Activated T-cell treated with anti-CD3 and anti-CD28 coated beads, Interleukin-2, amount 50 U/mL, for 4 hours (primary cell): ENCODE measurements at regions not wholly inside any gene's neighbourhood (a gene's known extent, or its start where the extent isn't known, plus 50 kb on each side); places are given as distances from the start of the nearest gene placed in this dataset.
"Not testable (repeated sequence)": the region's sequence is repeated elsewhere in the genome, so short reads cannot be mapped to it uniquely, and the experiment has no call there.

Source experiments
- ATAC-seq, 2 donors: fragments of 200-7000 bp; cut with Tn5 transposase; one replicate each; pipeline ENCODE4 v1.10.0; 2021
- DNase-seq: peaks from one replicate; pipeline ENCODE4 v3.0.0-alpha.2; 2020
- H3K27me3 Mint-ChIP-seq: one replicate; pipeline ENCODE4 v1.8.0; 2021; ENCODE audit warnings: low read depth, mixed read lengths
- H3K36me3 Mint-ChIP-seq: one replicate; pipeline ENCODE4 v1.8.0; 2022; ENCODE audit warnings: mixed read lengths; ENCODE audit not compliant: insufficient read depth
- H3K4me1 Mint-ChIP-seq: one replicate; pipeline ENCODE4 v1.8.0; 2021; ENCODE audit warnings: low read depth, mixed read lengths
- H3K4me3 Mint-ChIP-seq: one replicate; pipeline ENCODE4 v1.8.0; 2021; ENCODE audit warnings: mild to moderate bottlenecking, moderate library complexity, mixed read lengths
- H3K9me3 Mint-ChIP-seq: one replicate; pipeline ENCODE4 v1.8.0; 2021; ENCODE audit warnings: mixed read lengths

DNA sequence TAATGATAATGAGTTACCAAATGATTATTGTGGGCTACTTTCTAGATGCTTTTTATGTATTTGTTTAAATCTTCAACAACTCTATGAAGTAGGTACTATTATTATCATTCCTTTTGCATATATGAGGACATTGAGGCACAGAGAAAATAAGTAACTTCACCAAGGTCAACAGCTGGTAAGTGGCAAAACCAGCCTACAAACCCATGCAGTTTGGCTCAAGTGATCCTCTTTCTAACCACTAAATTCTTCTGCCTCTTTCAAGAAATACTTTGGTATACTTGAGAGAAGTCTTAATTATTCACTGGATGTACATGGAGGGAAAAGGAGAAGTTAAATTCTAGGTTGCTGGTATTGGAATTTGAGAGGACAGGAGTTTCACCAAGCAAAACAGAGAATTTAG is 495.2 kb upstream of the CADM1 start:
- no peaks in the 10 kb centered on the region for H3K9me3 Mint-ChIP-seq
- DNase-seq: no peak
- no peak for ATAC-seq
- no peaks in the 10 kb centered on the region for H3K4me1 Mint-ChIP-seq
- no peak overlapping the region for H3K4me3 Mint-ChIP-seq
- no peaks in the 10 kb centered on the region for H3K36me3 Mint-ChIP-seq
- H3K27me3 Mint-ChIP-seq: peaks cover 4% of the 10 kb centered on the region

DNA sequence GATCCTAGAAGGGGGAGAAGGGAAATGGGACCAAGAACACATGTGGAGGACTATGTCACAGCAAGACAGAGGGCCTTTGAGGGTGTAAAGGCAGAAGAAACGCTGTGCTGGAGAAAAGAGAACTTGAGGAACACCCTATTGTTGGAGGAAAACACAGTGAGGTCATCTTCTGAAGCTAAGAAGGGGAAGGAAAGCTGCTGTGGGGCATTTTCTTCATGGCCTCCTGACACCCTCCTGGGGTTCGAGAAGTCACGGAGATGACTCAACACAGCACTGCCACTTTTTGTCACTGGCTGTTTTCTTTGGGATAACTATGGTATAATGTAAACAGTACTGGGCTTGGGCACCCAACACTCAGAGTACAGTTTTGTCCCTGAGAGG is 492.6 kb upstream of the CADM1 start:
- Mint-ChIP-seq H3K4me3 (no peak overlapping the region), H3K27me3 (peaks cover 2% of the 10 kb centered on the region)
- no peak for DNase-seq

DNA sequence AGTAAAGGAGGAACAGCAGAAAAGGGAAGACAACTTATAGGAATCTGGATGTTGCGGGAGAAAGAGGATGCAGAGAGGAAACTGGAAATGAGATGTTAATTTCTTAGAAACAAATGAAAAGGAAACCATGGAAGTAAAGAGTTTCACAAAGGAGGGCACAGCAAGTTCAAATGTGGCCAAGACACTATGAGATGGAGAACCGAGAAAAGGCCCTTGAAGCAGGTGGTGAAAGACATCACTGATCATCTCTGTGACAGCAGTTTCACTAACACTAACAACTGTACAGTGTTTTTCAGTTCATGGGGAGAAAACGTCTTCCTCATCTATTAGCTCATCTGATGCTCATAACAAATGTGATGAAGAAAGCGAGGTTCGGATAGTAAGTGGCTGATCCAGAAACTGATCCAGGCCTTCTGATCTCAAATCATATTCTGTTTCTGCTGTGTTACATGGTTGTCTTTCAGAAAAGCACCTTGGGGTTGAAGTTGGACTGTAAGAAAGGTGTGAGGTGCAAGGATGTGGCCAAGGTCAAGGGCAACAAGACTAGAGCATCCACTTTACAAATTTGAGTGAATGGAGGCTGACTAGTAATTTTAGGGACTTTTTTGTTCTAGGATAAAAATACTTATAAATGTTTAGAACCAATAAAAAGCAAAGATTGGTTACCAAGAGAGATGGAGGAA is 492.1 kb upstream of the CADM1 start:
- H3K4me3 Mint-ChIP-seq: no peak overlapping the region
- no peaks in the 10 kb centered on the region for H3K4me1 Mint-ChIP-seq
- ATAC-seq (no peak), DNase-seq (no peak)
- no peaks in the 10 kb centered on the region for H3K36me3 Mint-ChIP-seq
- H3K9me3 Mint-ChIP-seq: peaks cover 3% of the 10 kb centered on the region
- H3K27me3 Mint-ChIP-seq: peaks cover 4% of the 10 kb centered on the region

More for the DNA sequence above, 492.6 kb upstream of the CADM1 start:
- H3K36me3 Mint-ChIP-seq: no peaks in the 10 kb centered on the region
- H3K4me1 Mint-ChIP-seq: no peaks in the 10 kb centered on the region
- no peak for ATAC-seq
- H3K9me3 Mint-ChIP-seq: peaks cover under 1% of the 10 kb centered on the region

DNA sequence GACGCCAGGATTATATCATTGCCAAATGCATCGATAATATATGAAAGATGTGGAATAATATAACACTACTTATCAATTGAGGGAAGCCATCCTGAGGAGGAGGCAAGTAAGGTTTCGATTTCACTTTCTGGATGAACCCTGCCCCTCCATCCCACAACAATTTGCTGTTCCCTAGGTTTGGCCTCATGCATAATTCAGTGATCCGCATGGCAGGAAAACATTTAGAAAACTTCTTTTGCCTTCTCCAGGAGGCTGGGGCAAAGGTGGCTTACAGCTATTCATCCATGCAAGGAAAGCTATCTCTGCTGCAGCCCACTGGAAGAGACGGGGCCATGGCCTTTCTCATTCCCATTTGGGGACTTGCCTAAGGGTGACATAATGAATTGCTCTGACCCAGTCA is 489.4 kb upstream of the CADM1 start:
- no peak overlapping the region for H3K4me3 Mint-ChIP-seq
- DNase-seq: no peak
- H3K36me3 Mint-ChIP-seq: no peaks in the 10 kb centered on the region
- H3K27me3 Mint-ChIP-seq: peaks cover 2% of the 10 kb centered on the region
- no peaks in the 10 kb centered on the region for H3K4me1 Mint-ChIP-seq
- no peak for ATAC-seq
- peaks cover 3% of the 10 kb centered on the region for H3K9me3 Mint-ChIP-seq

DNA sequence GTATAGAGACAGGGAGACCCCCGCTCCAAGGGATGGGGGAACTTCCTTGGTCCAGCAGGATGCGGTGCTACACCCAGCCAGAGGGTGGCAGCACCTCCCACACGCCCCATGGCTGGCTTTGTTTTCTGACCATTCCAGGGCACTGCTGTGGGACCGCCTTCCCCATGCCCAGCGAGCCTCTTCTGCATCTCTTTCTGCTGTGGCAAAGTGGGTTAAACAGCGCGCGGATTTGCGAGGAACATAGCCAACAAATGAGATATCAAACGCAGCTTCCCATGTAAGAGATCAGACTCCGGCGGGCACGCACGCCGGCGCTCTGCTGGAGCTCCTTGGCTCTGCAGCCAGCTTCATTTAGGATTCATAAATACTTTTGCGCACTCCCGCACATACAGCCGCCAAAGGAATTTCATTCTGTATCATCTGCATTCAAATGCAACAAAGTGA is 485.8 kb upstream of the CADM1 start:
- Mint-ChIP-seq H3K36me3 (no peaks in the 10 kb centered on the region), H3K4me3 (no peak overlapping the region), H3K4me1 (no peaks in the 10 kb centered on the region), H3K9me3 (peaks cover 3% of the 10 kb centered on the region), H3K27me3 (peaks cover 5% of the 10 kb centered on the region)
- ATAC-seq (no peak), DNase-seq (no peak)

DNA sequence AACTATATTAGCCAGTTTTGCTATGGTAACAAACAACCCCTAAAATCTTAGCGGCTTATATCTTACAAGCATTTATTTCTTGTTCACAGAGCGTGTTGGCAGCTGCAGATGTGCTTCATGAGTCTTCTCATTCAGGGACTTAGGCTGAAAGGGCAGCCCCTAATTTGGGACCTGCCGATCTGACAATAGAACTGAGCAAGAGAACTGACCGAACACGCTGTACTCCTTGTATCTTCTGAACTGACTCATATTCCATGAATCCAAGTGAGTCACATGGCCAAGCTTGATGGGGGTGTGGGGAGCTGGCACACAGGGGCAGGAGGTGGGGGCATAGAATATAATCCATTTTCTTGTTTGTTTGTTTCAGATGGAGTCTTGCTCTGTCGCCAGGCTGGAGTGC is 481.7 kb upstream of the CADM1 start:
- H3K4me3 Mint-ChIP-seq: no peak overlapping the region
- H3K36me3 Mint-ChIP-seq: no peaks in the 10 kb centered on the region
- ATAC-seq: no peak

DNA sequence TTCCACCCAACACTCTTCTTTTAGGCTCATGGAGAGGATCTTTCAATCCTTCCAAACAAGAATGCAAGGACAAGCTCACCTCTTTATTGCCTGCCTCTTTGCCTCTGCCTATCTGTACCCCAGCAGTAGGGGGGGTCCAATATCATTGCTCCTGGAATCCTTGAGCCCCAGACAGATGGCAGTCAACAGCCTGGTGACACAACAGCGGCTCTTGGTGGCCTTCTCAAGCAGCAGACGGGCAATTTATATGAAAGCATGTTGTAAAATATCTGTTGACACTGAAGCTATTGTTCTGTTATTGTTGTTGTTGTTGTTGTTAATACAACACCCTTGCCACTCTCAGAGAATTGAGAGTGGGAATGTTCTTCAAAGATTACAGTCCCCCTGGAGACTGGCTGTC is 480.0 kb upstream of the CADM1 start:
- Mint-ChIP-seq H3K27me3 (peaks cover 4% of the 10 kb centered on the region), H3K9me3 (no peaks in the 10 kb centered on the region), H3K4me1 (no peaks in the 10 kb centered on the region), H3K36me3 (no peaks in the 10 kb centered on the region), H3K4me3 (no peak overlapping the region)
- ATAC-seq: no peak
- no peak for DNase-seq

More for the DNA sequence above, 481.7 kb upstream of the CADM1 start:
- peaks cover 4% of the 10 kb centered on the region for H3K27me3 Mint-ChIP-seq
- H3K9me3 Mint-ChIP-seq: no peaks in the 10 kb centered on the region
- no peak for DNase-seq
- H3K4me1 Mint-ChIP-seq: no peaks in the 10 kb centered on the region

DNA sequence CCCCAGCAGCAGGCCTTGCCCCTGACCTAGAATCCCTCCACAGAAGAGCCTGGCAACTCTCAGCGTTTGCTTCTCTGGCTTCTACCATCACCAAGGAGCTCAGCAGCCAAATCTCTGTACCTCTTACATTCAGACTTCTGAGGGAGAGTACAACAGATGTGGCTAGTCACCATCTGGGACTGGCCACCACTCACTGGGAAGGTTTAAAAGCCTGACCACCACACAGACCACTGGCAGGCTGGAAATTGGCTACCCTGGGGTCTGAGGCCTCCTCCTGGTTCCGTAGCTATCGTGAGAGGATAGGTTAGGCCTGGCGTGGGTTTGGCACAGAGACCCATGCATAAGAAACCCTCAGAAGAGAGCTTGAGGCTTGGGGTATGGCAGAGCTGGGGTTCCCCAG is 478.5 kb upstream of the CADM1 start:
- H3K4me1 Mint-ChIP-seq: no peaks in the 10 kb centered on the region
- no peaks in the 10 kb centered on the region for H3K9me3 Mint-ChIP-seq
- peaks cover 4% of the 10 kb centered on the region for H3K27me3 Mint-ChIP-seq
- H3K4me3 Mint-ChIP-seq: no peak overlapping the region
- no peaks in the 10 kb centered on the region for H3K36me3 Mint-ChIP-seq
- ATAC-seq: no peak
- no peak for DNase-seq

DNA sequence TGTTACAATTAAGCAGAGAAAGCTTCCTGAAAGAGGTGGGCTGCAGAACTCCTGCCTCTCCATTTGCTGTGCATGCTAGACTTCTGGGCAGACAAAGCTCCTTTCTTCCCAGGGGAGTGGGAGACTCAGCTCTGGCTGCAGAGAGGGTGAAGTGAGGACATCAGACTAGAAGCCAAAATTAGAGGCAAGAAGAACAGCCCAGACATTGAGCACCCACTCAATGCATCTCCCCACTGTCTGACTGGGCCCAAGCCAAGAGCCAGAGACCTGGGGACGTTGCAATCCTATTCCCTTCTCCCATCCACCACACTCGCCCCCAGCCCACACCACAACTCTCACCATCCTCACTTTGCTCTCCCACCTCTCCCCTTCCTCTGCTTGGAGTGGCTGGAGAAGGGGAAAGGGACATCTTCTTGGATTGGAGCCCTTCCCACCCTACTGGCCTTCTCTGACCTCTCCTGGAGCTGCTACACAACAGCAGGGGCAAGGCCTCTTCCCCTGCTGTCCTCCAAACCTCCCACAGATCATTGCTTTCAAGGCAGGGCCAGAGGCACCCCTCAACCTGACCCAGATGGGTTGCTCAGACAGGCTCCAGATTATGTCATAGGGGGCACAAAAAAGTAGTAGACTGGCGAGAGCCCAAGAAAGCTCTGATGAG is 477.7 kb upstream of the CADM1 start:
- DNase-seq (no peak), ATAC-seq (no peak)
- no peaks in the 10 kb centered on the region for H3K4me1 Mint-ChIP-seq
- H3K36me3 Mint-ChIP-seq: no peaks in the 10 kb centered on the region
- peaks cover 4% of the 10 kb centered on the region for H3K27me3 Mint-ChIP-seq
- no peak overlapping the region for H3K4me3 Mint-ChIP-seq
- H3K9me3 Mint-ChIP-seq: no peaks in the 10 kb centered on the region

DNA sequence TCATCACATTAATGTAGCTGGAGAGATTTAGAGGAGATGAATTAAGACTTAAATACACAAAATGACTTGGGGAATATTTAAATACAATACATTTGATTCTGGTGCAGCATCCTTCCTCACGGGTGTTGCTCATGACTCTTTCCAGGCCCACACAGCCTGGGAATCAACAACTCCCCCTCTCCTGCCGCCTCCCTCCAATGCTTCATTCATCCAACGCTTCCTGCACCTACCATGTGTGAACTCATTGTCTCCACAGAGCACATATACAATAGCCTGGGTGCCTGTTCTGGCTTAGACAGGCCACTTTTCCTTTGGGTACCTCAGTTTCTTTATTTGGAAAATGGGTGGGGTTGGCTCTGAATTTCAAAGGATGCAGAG is 476.9 kb upstream of the CADM1 start:
- no peak overlapping the region for H3K4me3 Mint-ChIP-seq
- no peaks in the 10 kb centered on the region for H3K9me3 Mint-ChIP-seq
- no peaks in the 10 kb centered on the region for H3K4me1 Mint-ChIP-seq
- H3K27me3 Mint-ChIP-seq: peaks cover 7% of the 10 kb centered on the region
- DNase-seq: no peak
- no peaks in the 10 kb centered on the region for H3K36me3 Mint-ChIP-seq
- no peak for ATAC-seq

DNA sequence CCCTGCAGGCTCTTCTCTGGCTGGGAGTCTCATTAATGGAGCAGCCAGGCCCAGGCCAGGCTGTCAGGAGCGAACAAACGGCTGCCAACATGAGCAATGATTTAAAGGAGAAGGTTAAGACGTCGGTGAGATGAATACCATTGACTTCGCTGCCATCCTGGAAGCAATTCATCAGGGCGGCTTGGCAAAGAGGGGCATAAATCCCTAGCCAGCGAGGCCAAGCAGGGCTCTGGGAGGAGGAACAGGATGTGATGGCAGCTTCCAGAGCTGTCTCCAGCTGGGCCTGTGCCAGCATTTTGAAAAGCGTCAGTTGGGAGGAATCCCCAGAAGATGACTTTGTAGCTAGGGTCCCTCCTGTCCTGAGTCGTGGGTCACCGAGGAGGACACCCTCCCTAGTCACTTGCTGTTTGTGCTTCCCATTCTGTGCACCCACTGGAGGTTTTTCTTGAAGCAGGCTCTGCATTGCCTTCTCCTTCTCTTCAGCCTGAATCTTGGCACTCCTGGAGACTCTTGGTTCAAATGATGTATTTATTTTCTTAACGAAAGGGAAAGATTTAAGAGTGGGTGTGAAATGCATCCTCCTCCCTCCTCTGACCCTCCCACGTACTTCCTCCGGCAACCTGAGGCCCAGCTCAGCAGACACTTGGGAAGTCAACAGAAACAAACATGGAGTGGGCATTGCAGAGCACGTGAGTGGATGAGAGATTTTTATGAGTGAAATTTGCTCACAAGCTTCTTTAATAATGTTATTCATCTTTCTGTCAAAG is 476.3 kb upstream of the CADM1 start:
- DNase-seq (no peak), ATAC-seq (no peak)
- H3K9me3 Mint-ChIP-seq: no peaks in the 10 kb centered on the region
- no peaks in the 10 kb centered on the region for H3K36me3 Mint-ChIP-seq
- peaks cover 11% of the 10 kb centered on the region for H3K27me3 Mint-ChIP-seq
- peaks cover under 1% of the 10 kb centered on the region for H3K4me1 Mint-ChIP-seq
- no peak overlapping the region for H3K4me3 Mint-ChIP-seq

DNA sequence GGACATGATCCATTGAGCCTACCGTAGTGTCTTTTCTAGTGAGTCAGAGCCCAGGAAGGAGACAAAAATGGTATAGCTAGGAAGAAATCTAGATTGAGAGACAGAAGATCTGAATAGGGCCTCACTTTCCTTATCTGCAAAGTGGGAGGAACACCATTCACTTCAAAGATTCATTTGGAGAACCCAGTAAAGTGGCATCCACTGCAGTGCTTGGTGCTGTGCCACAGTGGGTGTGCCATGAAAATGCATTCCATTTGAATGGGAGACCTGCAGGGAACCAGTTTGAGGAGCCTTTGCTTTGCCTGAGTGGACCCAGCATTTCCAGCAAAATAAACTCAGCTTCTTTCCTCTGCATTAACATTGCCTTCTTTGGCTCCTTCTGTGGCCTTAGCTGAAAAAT is 470.5 kb upstream of the CADM1 start:
- H3K4me3 Mint-ChIP-seq: no peak overlapping the region
- no peak for DNase-seq
- ATAC-seq: no peak
- no peaks in the 10 kb centered on the region for H3K36me3 Mint-ChIP-seq
- H3K27me3 Mint-ChIP-seq: peaks cover 17% of the 10 kb centered on the region
- H3K9me3 Mint-ChIP-seq: no peaks in the 10 kb centered on the region
- peaks cover 3% of the 10 kb centered on the region for H3K4me1 Mint-ChIP-seq

DNA sequence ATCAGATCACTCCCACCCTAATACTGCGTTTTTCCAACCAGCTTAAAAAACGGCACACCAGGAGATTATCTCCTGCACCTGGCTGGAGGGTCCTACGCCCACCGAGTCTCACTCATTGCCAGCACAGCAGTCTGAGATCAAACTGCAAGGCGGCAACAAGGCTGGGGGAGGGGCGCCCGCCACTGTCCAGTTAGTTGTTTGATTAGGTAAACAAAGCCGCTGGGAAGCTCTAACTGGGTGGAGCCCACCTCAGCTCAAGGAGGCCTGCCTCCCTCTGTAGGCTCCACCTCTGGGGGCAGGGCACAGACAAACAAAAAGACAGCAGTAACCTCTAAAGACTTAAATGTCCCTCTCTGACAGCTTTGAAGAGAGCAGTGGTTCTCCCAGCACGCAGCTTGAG is 463.0 kb upstream of the CADM1 start:
- not testable (repeated sequence) for H3K4me1 Mint-ChIP-seq

DNA sequence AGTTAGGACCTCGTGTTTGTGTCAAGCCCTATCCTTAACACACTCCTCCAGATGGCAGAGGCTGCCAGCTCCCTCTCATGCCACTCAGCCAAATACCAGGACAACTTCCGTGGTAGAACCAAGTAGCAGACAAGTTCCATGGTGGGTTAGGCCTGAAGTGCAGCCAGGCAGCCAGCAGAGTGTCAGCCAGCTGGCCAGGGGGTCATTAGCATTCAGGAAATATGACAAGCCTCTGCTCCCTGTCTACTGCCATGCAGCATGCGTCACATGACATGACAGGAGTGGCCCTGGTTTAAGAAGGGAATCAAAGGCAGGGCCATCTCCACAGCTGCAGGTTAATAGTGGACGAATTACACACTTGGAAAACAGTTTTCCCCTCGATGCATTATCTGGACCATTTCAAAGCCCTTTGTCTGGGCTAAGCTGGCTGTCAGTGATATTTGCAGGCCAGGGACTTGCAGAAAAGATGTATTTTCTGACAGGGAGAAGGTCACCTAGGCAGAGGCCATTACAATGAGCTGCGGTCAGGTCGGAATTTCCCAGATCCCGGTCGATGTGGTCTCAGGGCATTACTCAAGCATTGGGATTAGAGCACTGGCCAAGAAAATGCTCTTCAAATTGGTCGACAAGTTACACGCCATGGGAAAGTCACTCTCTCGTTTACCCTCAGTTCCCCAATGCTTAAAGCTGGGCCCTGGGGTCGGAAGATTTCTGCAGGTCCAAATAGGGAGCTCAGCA is 461.7 kb upstream of the CADM1 start:
- Mint-ChIP-seq H3K9me3 (no peaks in the 10 kb centered on the region), H3K4me3 (no peak overlapping the region), H3K4me1 (no peaks in the 10 kb centered on the region), H3K36me3 (no peaks in the 10 kb centered on the region), H3K27me3 (no peaks in the 10 kb centered on the region)
- ATAC-seq (no peak), DNase-seq (no peak)

More for the DNA sequence above, 463.0 kb upstream of the CADM1 start:
- DNase-seq, H3K27me3 Mint-ChIP-seq, ATAC-seq, H3K9me3 Mint-ChIP-seq, H3K36me3 Mint-ChIP-seq, H3K4me3 Mint-ChIP-seq: not testable (repeated sequence)
